ENCODE measurements at regions not wholly inside any gene's neighbourhood (a gene's known extent, or its start where the extent isn't known, plus 50 kb on each side); places are given as distances from the start of the nearest gene placed in this dataset.

- intact Hi-C loops (cut with DNase I, micrococcal nuclease), result no loop called here
- peaks cover 9% of the 10 kb centered on the region for H3K4me1 ChIP-seq (ENCODE audit: low read depth)
- H3K9me3 ChIP-seq, result no peaks in the 10 kb centered on the region
- no peaks in the 10 kb centered on the region for H3K36me3 ChIP-seq (ENCODE audit: low read depth)
- no peak overlapping the region for H3K4me3 ChIP-seq
- TF ChIP-seq, protein P1, sequence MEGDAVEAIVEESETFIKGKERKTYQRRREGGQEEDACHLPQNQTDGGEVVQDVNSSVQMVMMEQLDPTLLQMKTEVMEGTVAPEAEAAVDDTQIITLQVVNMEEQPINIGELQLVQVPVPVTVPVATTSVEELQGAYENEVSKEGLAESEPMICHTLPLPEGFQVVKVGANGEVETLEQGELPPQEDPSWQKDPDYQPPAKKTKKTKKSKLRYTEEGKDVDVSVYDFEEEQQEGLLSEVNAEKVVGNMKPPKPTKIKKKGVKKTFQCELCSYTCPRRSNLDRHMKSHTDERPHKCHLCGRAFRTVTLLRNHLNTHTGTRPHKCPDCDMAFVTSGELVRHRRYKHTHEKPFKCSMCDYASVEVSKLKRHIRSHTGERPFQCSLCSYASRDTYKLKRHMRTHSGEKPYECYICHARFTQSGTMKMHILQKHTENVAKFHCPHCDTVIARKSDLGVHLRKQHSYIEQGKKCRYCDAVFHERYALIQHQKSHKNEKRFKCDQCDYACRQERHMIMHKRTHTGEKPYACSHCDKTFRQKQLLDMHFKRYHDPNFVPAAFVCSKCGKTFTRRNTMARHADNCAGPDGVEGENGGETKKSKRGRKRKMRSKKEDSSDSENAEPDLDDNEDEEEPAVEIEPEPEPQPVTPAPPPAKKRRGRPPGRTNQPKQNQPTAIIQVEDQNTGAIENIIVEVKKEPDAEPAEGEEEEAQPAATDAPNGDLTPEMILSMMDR (IDR thresholded peaks at IDR 0.05), result no peak
- DNase-seq (no peak), ATAC-seq (no peak)
Measured at GRCh38 chr12:92417373-92417772, 271.7 kb upstream of the BTG1 start.

GRCh38 chr12:92416385-92416812, 270.8 kb upstream of the BTG1 start:
- Histone ChIP-seq H3K4me3 (no peak overlapping the region), H3K4me1 (ENCODE audit: low read depth) (peaks cover 9% of the 10 kb centered on the region), H3K36me3 (ENCODE audit: low read depth) (no peaks in the 10 kb centered on the region), H3K9me3 (no peaks in the 10 kb centered on the region)
- ATAC-seq (no peak), DNase-seq (no peak)
- TF ChIP-seq, protein P1 (IDR thresholded peaks at IDR 0.05), result no peak
- intact Hi-C loops (cut with DNase I, micrococcal nuclease), result no loop called here

DNA sequence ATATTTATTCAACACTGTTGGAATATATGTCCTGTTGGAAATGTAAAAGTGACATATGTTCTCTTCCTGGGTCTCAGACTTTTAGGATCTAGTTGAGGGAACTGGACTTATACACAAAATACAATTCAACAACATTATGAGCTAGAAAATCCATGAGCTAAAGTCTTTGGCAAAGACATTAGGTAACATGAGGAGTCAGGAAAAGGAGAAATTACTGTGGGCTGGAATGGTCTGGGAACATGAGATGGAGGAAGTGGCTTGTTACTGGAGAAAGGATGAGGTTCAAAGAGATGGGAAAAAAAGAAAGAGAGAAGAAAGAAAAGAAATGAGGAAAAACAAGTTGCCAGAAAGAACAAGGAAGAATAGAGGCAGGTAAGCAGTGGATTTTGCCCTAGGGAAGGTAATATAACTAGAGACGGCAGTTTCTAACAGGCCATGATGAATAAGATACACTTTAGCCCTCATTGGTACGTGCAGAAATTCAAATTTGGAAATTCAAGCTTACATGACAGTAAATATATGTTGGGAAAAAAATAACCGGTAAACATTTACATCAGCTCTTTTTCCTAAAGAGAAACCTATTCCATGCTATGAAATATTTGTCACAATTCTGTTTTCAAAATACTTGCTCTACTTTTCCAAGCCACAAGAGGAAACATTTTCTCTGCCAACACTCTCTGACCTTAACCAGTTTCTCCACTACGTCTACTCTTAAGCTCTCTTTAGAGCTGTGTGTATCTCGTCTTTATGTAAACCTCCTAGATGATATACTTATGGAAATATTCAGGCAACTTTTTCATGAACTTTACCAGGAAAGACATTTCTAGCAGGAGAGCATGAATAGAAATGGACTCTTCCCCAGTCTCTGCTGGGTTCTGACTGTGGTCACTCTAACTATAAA, 268.8 kb upstream of the BTG1 start:
- Histone ChIP-seq H3K4me3 (no peak overlapping the region), H3K4me1 (ENCODE audit: low read depth) (peaks cover 9% of the 10 kb centered on the region), H3K36me3 (ENCODE audit: low read depth) (no peaks in the 10 kb centered on the region), H3K9me3 (no peaks in the 10 kb centered on the region)
- ATAC-seq (peak; percentile 81), DNase-seq (no peak)
- intact Hi-C loops (cut with DNase I, micrococcal nuclease), result no loop called here
- TF ChIP-seq, protein P1 (IDR thresholded peaks at IDR 0.05), result no peak

GRCh38 chr12:92413286-92413685, 267.6 kb upstream of the BTG1 start:
- DNase-seq, result no peak
- intact Hi-C loops (cut with DNase I, micrococcal nuclease), result no loop called here
- no peak for ATAC-seq
- H3K36me3 ChIP-seq (ENCODE audit: low read depth), result no peaks in the 10 kb centered on the region
- no peak overlapping the region for H3K4me3 ChIP-seq
- peaks cover 9% of the 10 kb centered on the region for H3K4me1 ChIP-seq (ENCODE audit: low read depth)
- TF ChIP-seq, protein P1 (IDR thresholded peaks at IDR 0.05), result no peak
- no peaks in the 10 kb centered on the region for H3K9me3 ChIP-seq

DNA sequence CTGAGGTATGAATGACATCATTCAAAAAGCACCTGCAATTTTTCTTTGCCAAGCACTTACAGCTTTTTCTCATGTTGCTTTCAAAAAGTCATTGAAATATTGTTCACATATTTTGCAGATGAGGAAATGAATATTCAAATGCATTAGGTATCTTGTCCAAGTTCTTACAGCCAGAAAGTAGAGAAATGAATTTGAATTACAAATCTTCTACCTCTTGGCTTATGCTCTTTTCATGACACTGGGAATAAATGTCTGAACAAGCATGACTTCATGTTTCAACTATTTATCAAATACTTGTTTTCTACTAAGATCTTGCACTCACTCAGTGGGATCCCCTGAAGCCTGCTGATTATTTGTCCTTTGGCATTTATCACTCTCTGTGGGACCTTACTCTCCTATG, 267.2 kb upstream of the BTG1 start:
- ATAC-seq (no peak), DNase-seq (no peak)
- intact Hi-C loops (cut with DNase I, micrococcal nuclease), result no loop called here
- TF ChIP-seq, protein P1 (IDR thresholded peaks at IDR 0.05), result no peak
- H3K4me1 ChIP-seq (ENCODE audit: low read depth), result peaks cover 9% of the 10 kb centered on the region
- no peaks in the 10 kb centered on the region for H3K36me3 ChIP-seq (ENCODE audit: low read depth)
- no peak overlapping the region for H3K4me3 ChIP-seq
- H3K9me3 ChIP-seq, result no peaks in the 10 kb centered on the region

Data from mucosa of descending colon (tissue), 3 donors.